Gastroesophageal sphincter (tissue), 4 donors: ENCODE measurements at regions not wholly inside any gene's neighbourhood (a gene's known extent, or its start where the extent isn't known, plus 50 kb on each side); places are given as distances from the start of the nearest gene placed in this dataset.

Experiments used
- ATAC-seq: fragments of 150-250 bp; one replicate; pipeline ENCODE4 v1.9.1; 2016; ENCODE audit warnings: mild to moderate bottlenecking, moderate library complexity
- H3K27ac ChIP-seq, 4 donors: fragments of 200-600 bp; sonication (generic) in 3 of 4; 1 replicate in 3 of 4; 2 replicates in 1 of 4; pipeline ENCODE4 v1.5.1; 2016 to 2019
- H3K27me3 ChIP-seq: fragments of 200-600 bp; sonication (generic); one replicate; pipeline ENCODE4 v1.5.1; 2019
- H3K36me3 ChIP-seq, 2 donors: fragments of 200-600 bp; sonication (generic); one replicate each; pipeline ENCODE4 v1.5.1; 2019; ENCODE audit warnings: control low read depth in 1 of 2
- H3K4me1 ChIP-seq, 3 donors: fragments of 200-600 bp; sonication (generic); 1 replicate in 2 of 3; 2 replicates in 1 of 3; pipeline ENCODE4 v1.5.1; 2016 to 2019; ENCODE audit warnings: control low read depth in 2 of 3
- H3K4me3 ChIP-seq, 2 donors: fragments of 200-600 bp; sonication (generic); one replicate each; pipeline ENCODE4 v1.5.1; 2019; ENCODE audit warnings: mild to moderate bottlenecking in 1 of 2, moderate library complexity in 1 of 2
- H3K9me3 ChIP-seq, 3 donors: fragments of 200-600 bp; sonication (generic); one replicate each; pipeline ENCODE4 v1.5.1; 2017 to 2019; ENCODE audit warnings: control low read depth in 2 of 3
- EP300 ChIP-seq: sonication (generic); formaldehyde crosslinking; IDR thresholded peaks from one replicate; pipeline ENCODE4 v1.6.1; 2017; ENCODE audit warnings: antibody characterized with exemption, mild to moderate bottlenecking
- POLR2A ChIP-seq, 2 donors: fragments of 450-650 bp; IDR thresholded peaks; one replicate each; pipeline ENCODE4 v1.6.1; 2017; ENCODE audit warnings: antibody characterized with exemption in 2 of 2, mild to moderate bottlenecking in 2 of 2, moderate library complexity in 1 of 2
- POLR2AphosphoS5 ChIP-seq: sonication (generic); formaldehyde crosslinking; IDR thresholded peaks from one replicate; pipeline ENCODE4 v1.6.1; 2017; ENCODE audit warnings: antibody characterized with exemption
- WGBS, 2 donors: methylation state at CpG; one replicate each; pipeline ENCODE4 v1.1.5; 2018; ENCODE audit warnings: low coverage in 1 of 2; 5-methylcytosine and 5-hydroxymethylcytosine counted together
- TF ChIP-seq, protein P1 (sequence below), 4 experiments: fragments of 200-600 bp in 2 of 4; fragments of 450-650 bp in 2 of 4; sonication (generic) in 1 of 4; IDR thresholded peaks; one replicate each; pipeline ENCODE4 v1.5.1; 2017 to 2019; ENCODE audit warnings: antibody characterized with exemption in 4 of 4, mild to moderate bottlenecking in 2 of 4, moderate library complexity in 2 of 4

DNA sequence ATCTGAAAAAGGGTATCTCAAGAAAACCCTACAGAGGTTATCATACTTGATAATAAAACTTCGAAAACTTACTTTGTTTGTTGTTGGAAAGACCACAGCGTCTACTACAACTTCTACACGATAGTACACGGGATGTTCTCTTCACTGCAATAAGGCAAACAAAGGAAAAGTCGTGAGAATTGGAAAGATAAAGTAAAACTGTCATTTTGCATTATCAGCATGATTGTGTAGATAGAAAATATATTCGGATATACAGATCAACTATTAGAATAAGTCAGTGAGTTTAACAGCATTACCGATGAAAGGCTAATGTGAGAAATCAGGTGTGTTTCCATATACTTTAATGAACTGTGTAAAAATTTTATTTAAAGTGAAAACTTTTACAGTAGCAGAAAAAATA is 287.4 kb downstream of the KLF6 start:
- no peak overlapping the region for H3K27ac ChIP-seq
- TF ChIP-seq EP300: no peak
- TF ChIP-seq, protein P1, sequence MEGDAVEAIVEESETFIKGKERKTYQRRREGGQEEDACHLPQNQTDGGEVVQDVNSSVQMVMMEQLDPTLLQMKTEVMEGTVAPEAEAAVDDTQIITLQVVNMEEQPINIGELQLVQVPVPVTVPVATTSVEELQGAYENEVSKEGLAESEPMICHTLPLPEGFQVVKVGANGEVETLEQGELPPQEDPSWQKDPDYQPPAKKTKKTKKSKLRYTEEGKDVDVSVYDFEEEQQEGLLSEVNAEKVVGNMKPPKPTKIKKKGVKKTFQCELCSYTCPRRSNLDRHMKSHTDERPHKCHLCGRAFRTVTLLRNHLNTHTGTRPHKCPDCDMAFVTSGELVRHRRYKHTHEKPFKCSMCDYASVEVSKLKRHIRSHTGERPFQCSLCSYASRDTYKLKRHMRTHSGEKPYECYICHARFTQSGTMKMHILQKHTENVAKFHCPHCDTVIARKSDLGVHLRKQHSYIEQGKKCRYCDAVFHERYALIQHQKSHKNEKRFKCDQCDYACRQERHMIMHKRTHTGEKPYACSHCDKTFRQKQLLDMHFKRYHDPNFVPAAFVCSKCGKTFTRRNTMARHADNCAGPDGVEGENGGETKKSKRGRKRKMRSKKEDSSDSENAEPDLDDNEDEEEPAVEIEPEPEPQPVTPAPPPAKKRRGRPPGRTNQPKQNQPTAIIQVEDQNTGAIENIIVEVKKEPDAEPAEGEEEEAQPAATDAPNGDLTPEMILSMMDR (IDR thresholded peaks at IDR 0.05): no peak
- TF ChIP-seq POLR2AphosphoS5: no peak
- no peak for TF ChIP-seq POLR2A (IDR thresholded peaks at IDR 0.05)
- ATAC-seq: no peak
- WGBS, 2 donors: 78% methylated on average over 4 to 7 of the region's 7 CpGs
- no peaks in the 10 kb centered on the region for H3K36me3 ChIP-seq
- no peaks in the 10 kb centered on the region for H3K27me3 ChIP-seq
- no peaks in the 10 kb centered on the region for H3K9me3 ChIP-seq
- no peak overlapping the region for H3K4me3 ChIP-seq
- peaks cover 0 to 11% (median 0%) of the 10 kb centered on the region in 3 donors for H3K4me1 ChIP-seq

DNA sequence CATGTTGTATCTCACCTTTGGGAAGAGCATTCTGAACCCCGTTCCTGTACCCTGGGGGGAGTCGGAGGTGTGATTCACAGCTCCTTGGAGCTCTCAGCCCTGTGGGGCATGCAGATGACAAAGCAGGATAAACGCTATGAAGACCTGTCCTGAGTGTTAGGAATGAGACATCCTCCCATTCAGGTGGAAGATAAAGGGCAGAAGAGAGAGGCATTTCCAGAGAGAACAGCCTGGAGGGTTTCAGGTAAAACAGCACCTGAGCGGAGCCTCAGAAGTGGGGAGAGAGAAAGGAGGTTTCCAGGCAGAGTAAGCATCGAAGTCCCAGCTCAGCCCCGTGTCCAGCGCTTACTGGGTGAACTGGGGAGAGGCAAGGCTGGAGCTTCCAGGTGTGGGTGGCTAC is 288.9 kb downstream of the KLF6 start:
- WGBS, 2 donors: 87 to 91% methylated on average over 6 to 7 of the region's 7 CpGs
- Histone ChIP-seq H3K4me3 (no peak overlapping the region), H3K9me3 (no peaks in the 10 kb centered on the region), H3K27ac (no peak overlapping the region), H3K36me3 (no peaks in the 10 kb centered on the region), H3K4me1 (peaks cover 0 to 11% (median 0%) of the 10 kb centered on the region in 3 donors), H3K27me3 (no peaks in the 10 kb centered on the region)
- no peak for ATAC-seq
- no peak for TF ChIP-seq POLR2A (IDR thresholded peaks at IDR 0.05)
- TF ChIP-seq, protein P1 (IDR thresholded peaks at IDR 0.05): no peak
- no peak for TF ChIP-seq EP300
- no peak for TF ChIP-seq POLR2AphosphoS5

DNA sequence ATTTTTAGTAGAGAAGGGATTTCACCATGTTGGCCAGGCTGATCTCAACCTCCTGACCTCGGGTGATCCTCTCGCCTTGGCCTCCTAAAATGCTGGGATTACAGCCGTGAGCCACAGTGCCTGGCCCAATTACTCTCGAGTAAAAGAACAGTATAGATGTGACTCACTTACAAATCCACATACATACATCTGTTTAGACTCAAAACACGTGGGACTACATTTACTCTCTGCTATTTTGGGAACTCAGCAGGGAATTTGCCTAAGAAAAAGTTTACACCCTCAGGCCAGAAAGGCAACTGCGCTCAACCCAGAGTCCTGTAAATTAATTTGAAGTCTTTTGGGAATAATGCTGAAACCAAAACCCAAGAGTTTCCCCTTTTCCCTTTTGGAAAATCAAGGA is 289.7 kb downstream of the KLF6 start:
- no peak overlapping the region for H3K4me3 ChIP-seq
- ATAC-seq: no peak
- TF ChIP-seq EP300 (no peak), POLR2A (IDR thresholded peaks at IDR 0.05) (no peak), POLR2AphosphoS5 (no peak)
- TF ChIP-seq, protein P1 (IDR thresholded peaks at IDR 0.05): no peak
- H3K27ac ChIP-seq: peak overlapping the region in 3 of 4 donors; percentile 35 to 75 (median 54)
- no peaks in the 10 kb centered on the region for H3K9me3 ChIP-seq
- H3K36me3 ChIP-seq: no peaks in the 10 kb centered on the region
- H3K4me1 ChIP-seq: peaks cover 0 to 11% (median 0%) of the 10 kb centered on the region in 3 donors
- WGBS, 2 donors: 60 to 76% methylated on average over 4 to 6 of the region's 6 CpGs
- no peaks in the 10 kb centered on the region for H3K27me3 ChIP-seq

DNA sequence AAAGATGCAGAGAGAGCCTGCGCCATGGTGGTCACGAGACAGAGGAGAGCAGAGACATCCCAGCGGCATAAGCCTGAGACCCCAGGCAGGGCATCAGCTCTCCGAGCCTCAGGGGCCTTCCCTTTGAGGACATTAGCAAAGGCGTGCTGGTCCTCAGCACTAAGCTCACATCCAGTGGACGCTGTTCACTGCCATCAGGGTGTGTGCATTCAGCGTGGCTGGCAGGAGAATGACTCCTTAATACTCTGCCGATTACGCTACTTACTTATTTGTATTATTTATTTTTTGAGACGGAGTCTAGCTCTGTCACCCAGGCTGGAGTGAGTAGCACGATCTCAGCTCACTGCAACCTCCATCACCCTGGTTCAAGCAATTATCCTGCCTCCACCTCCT is 290.2 kb downstream of the KLF6 start:
- WGBS, 2 donors: 62 to 85% methylated on average over 4 of the region's 11 CpGs
- no peaks in the 10 kb centered on the region for H3K27me3 ChIP-seq
- H3K9me3 ChIP-seq: no peaks in the 10 kb centered on the region
- peak overlapping the region in 3 of 4 donors; percentile 35 to 75 (median 54) for H3K27ac ChIP-seq
- no peak for ATAC-seq
- peaks cover 0 to 11% (median 0%) of the 10 kb centered on the region in 3 donors for H3K4me1 ChIP-seq
- no peaks in the 10 kb centered on the region for H3K36me3 ChIP-seq
- TF ChIP-seq POLR2A (IDR thresholded peaks at IDR 0.05) (no peak), EP300 (no peak), POLR2AphosphoS5 (no peak)
- TF ChIP-seq, protein P1 (IDR thresholded peaks at IDR 0.05): no peak
- peak overlapping the region in 1 of 2 donors; percentile 9 for H3K4me3 ChIP-seq

DNA sequence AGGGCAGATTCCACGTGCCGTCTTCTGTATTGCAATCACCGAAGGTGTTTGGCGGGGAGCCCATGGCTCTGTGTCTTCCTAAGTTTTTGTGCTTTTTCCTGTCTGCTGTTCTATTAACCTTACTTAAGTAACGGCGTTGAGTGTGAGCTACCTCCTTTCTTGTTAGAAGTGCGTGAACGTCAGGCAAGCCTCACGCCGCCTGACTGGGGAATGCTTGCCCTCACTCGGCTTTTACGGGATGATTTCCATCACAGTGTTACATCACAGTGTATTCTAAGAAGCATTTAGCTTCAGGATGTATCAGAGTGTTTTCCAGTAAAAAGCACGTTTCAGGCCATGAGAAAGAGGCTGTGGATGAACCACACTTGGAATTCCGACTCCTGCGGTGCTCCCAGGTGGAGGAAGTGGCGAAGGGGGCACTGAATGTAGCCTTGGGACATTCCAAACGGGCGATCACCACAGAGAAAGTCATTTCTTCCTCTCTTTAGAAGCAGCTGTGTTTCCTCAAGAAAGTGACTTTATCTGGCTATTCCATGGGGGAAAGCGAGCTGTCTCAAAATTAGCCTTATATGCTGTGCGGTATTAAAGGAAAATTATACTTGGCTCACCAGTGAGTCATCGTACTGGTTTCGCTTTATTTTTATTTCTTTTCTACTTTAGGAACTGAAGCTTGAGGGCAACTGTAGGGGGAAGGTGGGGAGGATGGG is 290.7 kb downstream of the KLF6 start:
- TF ChIP-seq, protein P1 (IDR thresholded peaks at IDR 0.05): no peak
- peak; percentile 74 for TF ChIP-seq POLR2AphosphoS5
- Histone ChIP-seq H3K9me3 (no peaks in the 10 kb centered on the region), H3K36me3 (no peaks in the 10 kb centered on the region), H3K4me1 (peaks cover 0 to 7% (median 0%) of the 10 kb centered on the region in 3 donors), H3K4me3 (peak overlapping the region in 1 of 2 donors; percentile 9), H3K27ac (peak overlapping the region in 3 of 4 donors; percentile 35 to 75 (median 54)), H3K27me3 (no peaks in the 10 kb centered on the region)
- WGBS, 2 donors: 64 to 67% methylated on average over 5 to 8 of the region's 22 CpGs
- ATAC-seq: peak; percentile 73
